ENCODE measurements at regions not wholly inside any gene's neighbourhood (a gene's known extent, or its start where the extent isn't known, plus 50 kb on each side); places are given as distances from the start of the nearest gene placed in this dataset.

DNA sequence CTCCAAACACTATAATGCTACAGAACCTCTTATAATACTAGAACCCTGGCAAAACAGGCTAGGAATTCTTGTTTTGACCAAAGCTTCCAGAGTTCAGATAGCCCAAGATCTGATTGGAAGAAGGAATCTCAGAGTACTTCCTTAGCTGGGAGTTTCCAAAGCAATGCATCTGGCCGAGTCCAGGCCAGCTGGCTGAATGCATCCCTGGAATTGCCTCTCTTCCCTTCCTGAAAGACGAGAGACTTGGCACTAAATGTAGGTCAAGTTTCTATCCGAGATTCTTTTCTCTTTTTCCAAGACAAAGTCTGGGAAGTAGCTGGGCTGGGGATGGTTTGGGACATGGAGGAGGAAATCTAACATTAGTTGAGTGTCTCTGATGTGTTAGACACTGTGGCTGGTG is 68.7 kb upstream of the ADPGK start:
- TF ChIP-seq, protein P1, sequence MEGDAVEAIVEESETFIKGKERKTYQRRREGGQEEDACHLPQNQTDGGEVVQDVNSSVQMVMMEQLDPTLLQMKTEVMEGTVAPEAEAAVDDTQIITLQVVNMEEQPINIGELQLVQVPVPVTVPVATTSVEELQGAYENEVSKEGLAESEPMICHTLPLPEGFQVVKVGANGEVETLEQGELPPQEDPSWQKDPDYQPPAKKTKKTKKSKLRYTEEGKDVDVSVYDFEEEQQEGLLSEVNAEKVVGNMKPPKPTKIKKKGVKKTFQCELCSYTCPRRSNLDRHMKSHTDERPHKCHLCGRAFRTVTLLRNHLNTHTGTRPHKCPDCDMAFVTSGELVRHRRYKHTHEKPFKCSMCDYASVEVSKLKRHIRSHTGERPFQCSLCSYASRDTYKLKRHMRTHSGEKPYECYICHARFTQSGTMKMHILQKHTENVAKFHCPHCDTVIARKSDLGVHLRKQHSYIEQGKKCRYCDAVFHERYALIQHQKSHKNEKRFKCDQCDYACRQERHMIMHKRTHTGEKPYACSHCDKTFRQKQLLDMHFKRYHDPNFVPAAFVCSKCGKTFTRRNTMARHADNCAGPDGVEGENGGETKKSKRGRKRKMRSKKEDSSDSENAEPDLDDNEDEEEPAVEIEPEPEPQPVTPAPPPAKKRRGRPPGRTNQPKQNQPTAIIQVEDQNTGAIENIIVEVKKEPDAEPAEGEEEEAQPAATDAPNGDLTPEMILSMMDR (IDR thresholded peaks at IDR 0.05), result no peak
- Histone ChIP-seq H3K4me3 (replicated peaks in 1 of 3; ENCODE audit: low read depth in 2 of 3, low read length in 3 of 3) (no peak overlapping the region), H3K4me2 (replicated peaks; ENCODE audit: extremely low read depth, low read length, poor library complexity, severe bottlenecking) (no peak overlapping the region), H3K9me3 (replicated peaks in 1 of 2; ENCODE audit: control insufficient read depth in 1 of 2, insufficient read depth in 1 of 2, low read length in 2 of 2) (no peaks in the 10 kb centered on the region), H4K20me1 (ENCODE audit: insufficient read depth, low read length) (no peaks in the 10 kb centered on the region), H2AFZ (ENCODE audit: insufficient read depth, low read depth, low read length, poor library complexity, severe bottlenecking) (no peak overlapping the region), H3K9ac (ENCODE audit: insufficient read depth, low read length, poor library complexity, severe bottlenecking) (no peak overlapping the region), H3K36me3 (replicated peaks in 1 of 2; ENCODE audit: control insufficient read depth in 1 of 2, insufficient read depth in 2 of 2, low read length in 2 of 2) (no peaks in the 10 kb centered on the region), H3K4me1 (ENCODE audit: control insufficient read depth in 1 of 2, insufficient read depth in 2 of 2, low read length in 2 of 2) (no peaks in the 10 kb centered on the region), H3K27ac (ENCODE audit: low read depth in 1 of 2, low read length in 2 of 2) (no peak overlapping the region), H3K27me3 (ENCODE audit: control insufficient read depth in 2 of 2, insufficient read depth in 2 of 2, low read length in 2 of 2) (peaks cover 2 to 9% of the 10 kb centered on the region in 2 donors), H3K79me2 (ENCODE audit: insufficient read depth, low read length) (no peaks in the 10 kb centered on the region)
- Mint-ChIP-seq H3K4me3 (no peak overlapping the region), H3K36me3 (no peaks in the 10 kb centered on the region), H3K27me3 (ENCODE audit: low read depth in 3 of 3) (peaks cover 13 to 23% (median 16%) of the 10 kb centered on the region in 3 donors), H3K27ac (no peak overlapping the region), H3K4me1 (no peaks in the 10 kb centered on the region), H3K9me3 (peaks cover 0 to 1% (median 0%) of the 10 kb centered on the region in 7 donors)
- no peak for DNase-seq
- intact Hi-C loops (cut with micrococcal nuclease), result no loop called here
- WGBS (ENCODE audit: insufficient coverage), result 70% methylated on average over 2 of the region's 3 CpGs

DNA sequence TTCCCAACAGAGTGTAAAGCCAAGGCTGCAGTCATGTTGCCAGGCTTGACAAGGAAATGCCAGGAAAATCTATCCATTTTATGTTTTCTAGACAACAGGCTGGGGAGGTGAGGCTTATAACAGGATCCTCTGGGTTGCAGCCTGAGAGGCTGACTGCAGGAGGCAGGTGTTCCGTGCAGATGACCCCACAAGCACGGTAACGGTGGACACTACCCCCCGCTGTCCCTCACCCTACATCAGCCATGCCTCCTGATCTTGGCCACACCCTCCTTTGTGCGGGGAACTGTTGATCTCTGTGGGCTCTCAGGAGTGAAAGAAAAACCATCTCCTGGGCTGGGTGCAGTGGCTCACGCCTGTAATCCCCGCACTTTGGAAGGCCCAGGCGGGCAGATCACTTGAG is 68.0 kb upstream of the ADPGK start:
- Histone ChIP-seq H4K20me1 (ENCODE audit: insufficient read depth, low read length) (no peaks in the 10 kb centered on the region), H3K36me3 (replicated peaks in 1 of 2; ENCODE audit: control insufficient read depth in 1 of 2, insufficient read depth in 2 of 2, low read length in 2 of 2) (no peaks in the 10 kb centered on the region), H3K4me1 (ENCODE audit: control insufficient read depth in 1 of 2, insufficient read depth in 2 of 2, low read length in 2 of 2) (no peaks in the 10 kb centered on the region), H3K79me2 (ENCODE audit: insufficient read depth, low read length) (no peaks in the 10 kb centered on the region), H2AFZ (ENCODE audit: insufficient read depth, low read depth, low read length, poor library complexity, severe bottlenecking) (no peak overlapping the region), H3K4me3 (replicated peaks in 1 of 3; ENCODE audit: low read depth in 2 of 3, low read length in 3 of 3) (no peak overlapping the region), H3K4me2 (replicated peaks; ENCODE audit: extremely low read depth, low read length, poor library complexity, severe bottlenecking) (no peak overlapping the region), H3K27me3 (ENCODE audit: control insufficient read depth in 2 of 2, insufficient read depth in 2 of 2, low read length in 2 of 2) (peaks cover 2 to 12% of the 10 kb centered on the region in 2 donors), H3K9me3 (replicated peaks in 1 of 2; ENCODE audit: control insufficient read depth in 1 of 2, insufficient read depth in 1 of 2, low read length in 2 of 2) (no peaks in the 10 kb centered on the region), H3K27ac (ENCODE audit: low read depth in 1 of 2, low read length in 2 of 2) (no peak overlapping the region), H3K9ac (ENCODE audit: insufficient read depth, low read length, poor library complexity, severe bottlenecking) (no peak overlapping the region)
- Mint-ChIP-seq H3K27ac (no peak overlapping the region), H3K36me3 (no peaks in the 10 kb centered on the region), H3K4me3 (no peak overlapping the region), H3K27me3 (ENCODE audit: low read depth in 3 of 3) (peaks cover 12 to 26% (median 15%) of the 10 kb centered on the region in 3 donors), H3K4me1 (no peaks in the 10 kb centered on the region), H3K9me3 (peaks cover 0 to 1% (median 0%) of the 10 kb centered on the region in 7 donors)
- WGBS (ENCODE audit: insufficient coverage), result 91% methylated on average over 8 of the region's 8 CpGs
- TF ChIP-seq, protein P1 (IDR thresholded peaks at IDR 0.05), result no peak
- intact Hi-C loops (cut with micrococcal nuclease), result no loop called here
- no peak for DNase-seq
